ENCODE measurements at regions not wholly inside any gene's neighbourhood (a gene's known extent, or its start where the extent isn't known, plus 50 kb on each side); places are given as distances from the start of the nearest gene placed in this dataset.

DNA sequence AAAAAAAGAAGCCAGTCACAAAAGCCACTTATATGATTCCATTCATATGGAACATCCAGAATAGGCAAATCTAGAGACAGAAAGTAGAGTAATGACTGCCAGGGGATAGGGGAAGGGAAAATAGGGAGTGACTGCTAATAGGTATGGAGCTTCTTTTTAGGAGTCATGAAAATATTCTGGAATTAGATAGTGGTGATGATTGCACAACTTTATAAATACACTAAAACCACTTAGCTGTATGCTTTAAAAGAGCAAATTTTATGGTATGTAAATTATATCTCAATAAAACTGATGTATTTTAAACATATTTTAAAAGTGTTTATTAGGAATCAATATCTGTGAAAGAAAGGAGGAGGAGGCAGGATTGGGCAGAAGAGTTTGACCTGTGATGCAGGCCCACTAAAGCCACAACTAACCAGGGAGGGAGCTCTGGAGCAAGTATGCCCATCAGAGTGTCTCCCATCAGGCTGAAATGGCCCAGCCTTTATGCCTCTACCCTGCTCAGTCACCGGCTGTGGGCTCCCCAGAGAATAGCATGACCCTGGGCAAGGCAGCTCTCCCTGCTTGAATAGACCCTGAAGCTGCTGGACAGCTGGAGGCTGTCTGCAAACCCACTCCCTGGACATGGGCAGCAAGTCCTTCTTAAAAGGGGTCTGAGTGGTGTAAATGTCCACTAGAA is 96.0 kb upstream of the SLC44A1 start:
- DNase-seq: no peak

DNA sequence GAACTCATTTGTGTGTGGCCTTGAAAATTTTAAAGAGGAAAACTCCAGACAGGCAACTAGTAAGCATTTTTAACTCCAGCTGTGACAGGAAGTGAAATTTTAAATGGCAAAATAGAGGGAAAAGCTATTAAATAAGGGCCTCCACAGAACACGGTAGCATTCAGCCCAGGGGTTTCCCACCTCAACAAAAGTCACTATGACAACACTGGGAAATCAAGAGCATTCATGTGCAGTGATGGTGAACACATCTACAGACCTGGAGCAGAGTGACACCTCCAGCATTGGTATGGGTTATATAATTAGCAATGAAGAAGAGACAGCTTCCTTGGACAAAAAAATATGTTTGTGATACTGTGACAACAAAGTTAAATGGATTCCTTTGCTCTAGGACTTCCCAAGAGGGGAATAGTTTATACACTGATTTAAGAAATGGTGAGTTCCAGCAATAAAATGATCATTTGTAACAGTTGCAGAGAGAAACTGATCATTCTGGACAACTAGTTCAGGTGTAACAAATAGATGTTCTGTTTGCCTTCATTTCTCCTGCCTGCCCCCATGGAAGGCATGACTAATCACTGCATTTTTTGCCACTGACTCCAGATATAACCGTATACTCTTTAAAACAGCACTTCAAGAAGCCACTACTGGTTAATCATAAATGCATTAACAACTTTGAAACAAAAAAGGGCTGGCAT is 93.3 kb upstream of the SLC44A1 start:
- no peak for DNase-seq

DNA sequence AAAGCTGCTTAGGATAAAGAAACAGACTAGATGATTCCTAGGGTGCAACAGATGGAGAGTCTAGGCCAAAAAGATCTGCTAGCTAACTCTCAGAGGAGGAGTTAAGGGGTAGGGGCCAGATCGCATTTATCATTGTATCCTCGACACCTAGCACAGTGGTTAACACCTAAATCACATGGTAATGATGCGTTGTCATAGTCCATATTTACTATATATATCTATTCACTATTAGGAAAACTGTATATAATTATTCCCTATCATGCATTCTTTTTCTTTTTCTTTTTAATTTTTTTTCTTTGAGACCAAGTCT is 92.8 kb upstream of the SLC44A1 start:
- DNase-seq: no peak

DNA sequence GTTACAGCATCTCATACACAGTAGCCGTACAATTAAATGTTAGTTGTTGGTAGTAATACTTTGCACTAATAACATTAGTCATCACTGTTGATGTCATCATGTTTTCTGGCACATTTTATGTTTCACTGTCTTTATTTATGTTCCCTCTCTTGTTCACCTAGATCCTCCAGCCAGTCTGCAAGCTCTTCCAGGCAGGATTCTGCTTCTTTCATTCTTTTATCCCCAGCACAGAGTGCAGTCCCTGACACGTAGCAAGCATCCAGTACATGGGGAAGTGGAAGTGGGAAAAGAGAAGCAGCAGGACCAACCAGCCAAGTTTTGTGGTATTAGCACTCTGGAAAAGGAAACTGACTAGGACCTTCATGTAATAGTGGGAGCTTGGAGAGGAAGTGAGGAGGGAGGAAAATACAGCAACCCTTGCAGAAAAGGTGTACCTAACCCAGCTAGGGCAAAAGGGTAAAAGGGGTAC is 89.7 kb upstream of the SLC44A1 start:
- DNase-seq: peak; percentile 90

DNA sequence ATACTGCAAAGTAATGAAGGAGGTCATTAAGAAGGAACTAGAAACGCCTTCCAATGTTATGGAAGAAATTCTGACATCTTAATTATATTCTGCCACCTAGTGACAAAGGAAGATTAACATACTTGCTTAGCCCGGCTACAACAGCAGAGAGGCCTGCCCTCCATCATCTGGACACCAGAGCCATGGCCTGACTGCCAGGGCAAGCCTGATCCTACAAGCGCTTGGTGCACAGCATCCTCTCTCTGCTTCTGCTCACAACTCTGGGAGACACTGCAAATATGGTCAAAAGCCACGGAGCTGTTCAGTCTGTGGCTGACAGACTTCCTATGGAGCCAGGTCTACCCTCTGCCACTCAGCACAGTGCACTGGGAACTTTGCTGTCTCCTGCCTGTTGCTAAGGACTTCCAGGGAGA is 87.3 kb upstream of the SLC44A1 start:
- DNase-seq: peak; percentile 79

DNA sequence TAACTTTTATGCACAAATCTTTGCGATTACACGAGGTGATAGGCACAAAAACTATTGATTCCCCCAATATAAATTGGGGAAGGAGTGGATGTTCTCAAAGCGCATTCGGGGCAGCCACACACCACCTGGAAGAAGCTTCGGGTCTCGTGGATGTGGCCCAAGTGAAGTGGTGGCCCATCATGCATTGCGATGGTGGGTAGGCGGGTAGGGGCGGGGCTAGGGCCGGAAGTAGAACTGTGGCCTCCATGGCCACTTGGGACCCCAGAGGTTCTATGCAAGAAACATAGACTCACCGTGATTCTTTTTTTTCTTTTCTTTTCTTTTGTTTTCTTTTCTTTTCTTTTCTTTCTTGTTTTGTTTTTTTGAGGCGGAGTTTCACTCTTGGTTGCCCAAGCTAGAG is 86.4 kb upstream of the SLC44A1 start:
- no peak for DNase-seq

DNA sequence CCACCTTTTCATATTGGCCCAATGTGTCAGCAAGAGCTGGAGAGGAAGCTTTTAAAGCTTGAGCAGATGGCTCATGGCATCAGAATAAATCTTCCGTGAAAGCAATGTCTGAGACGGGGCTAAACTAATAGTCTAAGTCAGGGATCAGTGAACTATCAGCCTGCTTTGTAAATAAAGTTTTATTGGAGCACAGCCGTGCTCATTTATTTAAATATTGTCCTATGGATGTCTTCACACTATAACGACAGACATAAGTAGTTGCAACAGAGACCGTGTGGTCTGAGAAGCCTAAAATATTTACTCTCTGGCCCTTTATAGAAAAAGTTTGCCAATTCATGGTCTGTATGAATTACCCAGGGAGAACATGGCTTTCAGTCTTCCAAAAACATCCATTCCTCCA is 85.6 kb upstream of the SLC44A1 start:
- DNase-seq: peak; percentile 7

DNA sequence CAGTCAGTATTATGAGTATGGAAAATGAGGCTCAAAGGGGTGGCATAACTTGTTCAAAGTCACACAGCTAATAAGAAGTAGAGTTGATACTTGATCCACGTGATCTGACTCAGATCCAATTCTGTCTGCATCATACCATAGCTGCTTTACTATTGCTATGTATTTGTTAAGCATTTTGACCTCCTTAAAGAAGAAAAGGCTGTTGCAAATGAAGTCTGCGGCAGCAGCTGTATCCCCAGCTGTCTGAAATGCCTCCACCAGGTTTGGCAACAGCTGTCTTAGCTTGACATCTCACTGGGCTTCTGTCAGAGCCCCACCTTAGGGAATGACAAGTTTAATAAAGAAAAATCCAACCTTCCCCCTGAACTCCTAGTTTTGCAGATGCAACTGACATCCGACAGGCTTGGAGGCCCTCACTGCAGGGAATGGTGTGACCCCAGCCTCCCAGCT is 75.6 kb upstream of the SLC44A1 start:
- no peak for DNase-seq

DNA sequence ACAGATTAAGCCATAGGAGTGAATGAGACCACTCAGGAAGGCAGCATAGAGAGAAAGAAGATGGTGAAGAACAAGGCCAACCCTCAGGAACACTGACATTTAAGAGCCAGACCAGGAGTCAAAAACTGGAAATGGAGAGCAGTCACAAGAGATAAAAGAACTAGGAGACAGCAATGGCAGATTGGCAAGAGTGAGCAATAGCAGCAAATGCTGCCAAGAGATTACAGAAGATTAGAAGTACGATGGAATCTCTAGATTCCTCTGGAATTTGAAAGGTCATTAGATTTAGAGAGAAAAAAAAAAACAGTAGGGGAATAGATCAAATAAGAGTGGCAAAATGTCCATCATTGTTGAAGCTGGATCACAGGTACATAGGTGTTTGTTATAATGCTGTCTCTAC is 73.4 kb upstream of the SLC44A1 start:
- DNase-seq: no peak

DNA sequence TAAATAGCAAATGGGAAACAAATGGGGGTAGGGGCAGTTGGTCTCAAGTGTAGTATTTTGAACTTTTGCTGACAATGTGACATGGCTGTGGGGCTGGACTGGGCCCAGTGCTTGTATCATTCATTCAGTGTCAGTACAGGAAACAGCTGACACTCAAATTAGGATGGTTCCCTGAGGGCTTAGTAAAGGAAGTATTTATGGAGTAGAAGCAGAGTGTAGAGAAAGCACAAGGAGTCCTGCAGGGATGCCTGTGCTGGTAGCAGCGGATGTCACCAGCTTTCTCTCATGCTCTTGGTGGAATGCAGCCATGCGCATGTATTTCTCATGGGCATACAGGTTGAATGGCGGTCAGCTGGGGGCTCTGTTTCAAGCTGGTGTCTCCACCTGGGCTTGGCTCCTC is 72.9 kb upstream of the SLC44A1 start:
- no peak for DNase-seq

DNA sequence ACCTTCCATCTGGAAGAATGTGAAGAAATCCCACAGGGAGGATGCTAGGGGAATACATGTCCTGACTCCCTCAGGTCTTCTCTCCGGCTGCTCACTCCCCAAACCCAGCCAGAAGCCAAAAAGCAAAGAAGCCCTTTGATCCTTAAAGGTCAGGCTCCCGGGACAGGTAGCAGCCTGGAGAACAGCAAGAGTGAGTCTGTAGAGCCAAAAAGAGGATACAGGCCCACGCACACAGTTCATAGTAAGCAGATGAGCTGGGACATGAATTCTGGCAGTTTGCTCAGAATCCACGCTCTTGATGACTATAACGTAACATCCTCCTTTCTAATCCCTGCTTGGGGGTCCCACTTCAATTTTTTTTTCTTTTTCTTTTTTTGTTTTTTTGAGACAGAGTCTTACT is 72.0 kb upstream of the SLC44A1 start:
- no peak for DNase-seq

DNA sequence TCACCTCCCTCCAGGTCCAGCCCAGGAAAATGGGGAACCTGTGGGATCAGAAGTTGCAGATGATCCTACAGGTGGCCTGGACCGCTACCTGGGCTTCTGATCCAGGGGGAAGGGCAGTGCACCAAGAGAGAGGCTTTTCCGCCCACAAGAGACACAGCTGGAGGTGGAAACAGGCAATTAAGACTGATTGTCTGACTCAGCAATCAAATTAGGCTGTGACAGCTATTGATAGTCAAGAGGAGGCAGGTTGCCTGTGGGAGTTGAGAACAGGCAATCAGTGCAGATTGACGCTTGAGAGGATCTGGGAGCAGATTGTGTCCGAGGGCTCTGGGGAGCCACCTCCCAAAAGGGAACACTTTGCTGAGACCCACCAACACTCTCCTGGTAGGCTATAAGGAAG is 71.1 kb upstream of the SLC44A1 start:
- DNase-seq: no peak

DNA sequence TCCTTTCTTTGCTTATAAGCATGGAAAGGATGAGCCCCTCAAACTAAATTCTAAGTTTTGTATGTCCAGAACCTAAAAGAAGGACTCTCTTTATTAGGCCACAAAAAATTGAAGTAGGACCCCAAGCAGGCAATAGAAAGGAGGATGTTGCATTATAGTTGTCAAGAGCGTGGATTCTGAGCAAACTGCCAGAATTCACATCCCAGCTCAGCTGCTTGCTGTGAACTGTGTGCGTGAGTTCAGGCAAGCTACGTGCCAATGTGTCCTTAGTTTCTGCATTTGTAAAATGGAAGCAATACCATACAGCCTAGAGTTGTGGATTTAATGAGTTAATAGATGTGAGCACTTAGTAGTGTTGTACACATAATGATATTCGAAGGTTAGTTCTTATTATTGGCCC is 70.6 kb upstream of the SLC44A1 start:
- no peak for DNase-seq

DNA sequence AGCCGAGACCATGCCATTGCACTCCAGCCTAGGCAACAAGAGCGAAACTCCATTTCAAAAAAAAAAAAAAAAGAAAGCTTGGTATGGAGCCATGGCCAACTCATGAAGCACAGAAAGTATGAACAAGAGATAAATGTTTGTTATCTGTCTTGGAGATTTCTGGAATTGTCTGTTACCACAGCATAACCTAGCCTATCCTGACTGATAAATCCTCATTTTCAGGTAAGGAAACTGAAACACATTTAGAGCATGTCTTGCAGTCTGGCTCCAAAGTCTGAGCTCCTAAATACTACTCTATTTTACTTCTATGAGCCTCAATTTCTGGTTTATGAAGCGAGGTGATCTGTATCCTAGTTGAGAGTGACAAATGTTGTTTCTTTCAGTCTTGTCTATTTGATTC is 68.3 kb upstream of the SLC44A1 start:
- no peak for DNase-seq

DNA sequence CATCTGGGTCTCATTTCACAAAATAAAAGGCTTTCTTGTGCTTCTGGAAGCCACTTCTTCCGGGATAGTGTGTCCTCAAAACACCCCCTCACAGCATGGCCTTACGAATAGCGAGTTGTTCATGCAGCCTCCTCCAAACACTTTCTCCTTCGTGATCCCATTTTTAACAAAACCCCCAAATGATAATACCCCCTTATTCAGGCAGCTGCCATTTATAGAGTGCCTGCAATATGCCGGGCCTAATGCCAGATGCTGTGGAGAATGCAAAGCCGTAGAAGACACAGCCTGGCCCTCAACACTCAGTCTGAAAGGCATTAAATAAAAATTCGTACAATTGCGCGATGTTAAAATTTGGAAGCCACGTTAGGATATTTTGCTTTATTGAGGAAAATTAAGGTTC is 66.4 kb upstream of the SLC44A1 start:
- DNase-seq: no peak

DNA sequence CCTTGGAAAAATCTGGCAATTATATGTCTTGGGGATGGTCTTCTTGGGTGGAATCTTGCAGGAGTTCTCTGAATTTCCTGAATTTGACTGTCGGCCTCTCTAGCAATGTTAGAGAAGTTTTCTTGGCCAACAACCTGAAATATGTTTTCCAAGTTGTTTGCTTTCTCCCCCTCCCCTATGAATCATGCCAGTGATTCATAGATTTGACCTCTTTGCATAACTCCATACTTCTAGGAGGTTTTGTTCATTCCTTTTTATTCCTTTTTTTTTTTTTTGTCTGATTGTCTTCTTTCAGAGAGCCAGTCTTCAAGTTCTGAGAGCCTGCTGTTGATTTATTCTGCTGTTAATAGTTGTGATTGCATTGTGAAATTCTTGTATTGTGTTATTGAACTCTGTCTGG is 56.7 kb upstream of the SLC44A1 start:
- peak; percentile 64 for DNase-seq

DNA sequence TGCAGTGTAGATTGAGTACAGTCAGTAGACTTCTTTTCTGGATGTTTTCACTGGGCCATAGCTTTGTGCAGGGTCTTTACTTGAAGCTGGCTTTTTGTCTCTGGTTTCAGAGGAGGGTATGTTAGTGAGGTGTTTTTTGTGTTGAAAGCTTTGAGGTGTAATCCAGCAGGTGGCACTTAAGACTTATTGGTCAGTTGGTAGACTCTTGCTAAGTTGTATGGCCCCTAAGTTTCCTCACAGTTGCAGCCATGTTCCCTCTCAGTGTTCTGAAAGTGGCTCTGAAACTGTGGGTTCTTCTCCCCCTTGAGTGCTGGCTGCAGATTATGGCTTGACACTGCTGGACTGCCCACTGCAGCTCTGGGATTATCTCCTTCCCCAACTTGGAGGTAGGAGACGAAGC is 55.7 kb upstream of the SLC44A1 start:
- DNase-seq: peak; percentile 37

DNA sequence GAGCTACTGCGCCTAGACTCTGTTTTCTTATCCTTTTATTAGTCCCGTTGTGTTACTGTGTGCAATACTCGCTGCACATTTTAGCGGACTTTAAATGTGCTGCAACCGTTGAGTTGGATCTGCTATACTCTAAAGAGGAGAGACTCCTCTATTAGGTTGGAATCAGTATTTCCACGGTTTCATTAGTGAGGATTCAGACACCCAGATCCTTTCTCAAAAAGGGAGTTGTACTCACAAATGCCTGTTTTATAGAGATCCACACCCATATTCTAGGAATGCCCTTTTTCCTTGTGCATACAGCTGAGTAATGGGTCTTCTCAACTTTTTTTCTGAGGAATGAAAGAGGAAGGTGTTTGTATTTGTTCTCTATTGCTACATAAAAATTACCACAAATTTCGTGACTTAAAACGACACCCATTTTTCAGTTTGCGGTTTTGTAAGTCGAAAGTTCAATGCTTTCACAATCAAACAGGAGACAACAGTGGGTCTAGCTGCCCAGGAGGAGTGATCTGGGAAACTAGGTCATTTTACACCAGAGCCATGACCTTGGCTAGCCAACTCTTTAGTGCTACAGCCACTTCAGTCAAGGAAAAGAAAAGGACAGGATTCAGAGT is 52.8 kb upstream of the SLC44A1 start:
- peak; percentile 99 for DNase-seq

DNA sequence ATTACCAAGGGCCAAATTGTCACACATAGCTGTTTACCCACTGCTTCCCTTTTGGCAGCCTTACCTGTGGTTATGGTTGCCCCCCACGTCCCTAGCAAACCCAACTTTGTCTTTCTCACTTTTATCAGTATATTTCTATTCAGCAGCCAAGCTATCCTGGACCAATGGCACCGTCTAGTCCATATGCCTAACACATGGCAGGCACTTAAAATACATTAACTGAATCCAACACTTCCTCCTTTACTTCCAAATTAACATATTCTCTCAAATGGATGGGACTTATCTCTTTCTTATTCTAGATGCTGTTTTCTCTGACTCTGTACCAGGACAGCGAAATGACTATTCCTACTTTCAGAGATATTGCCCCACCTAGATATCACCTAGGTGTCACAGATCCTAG is 50.9 kb upstream of the SLC44A1 start:
- peak; percentile 68 for DNase-seq

DNA sequence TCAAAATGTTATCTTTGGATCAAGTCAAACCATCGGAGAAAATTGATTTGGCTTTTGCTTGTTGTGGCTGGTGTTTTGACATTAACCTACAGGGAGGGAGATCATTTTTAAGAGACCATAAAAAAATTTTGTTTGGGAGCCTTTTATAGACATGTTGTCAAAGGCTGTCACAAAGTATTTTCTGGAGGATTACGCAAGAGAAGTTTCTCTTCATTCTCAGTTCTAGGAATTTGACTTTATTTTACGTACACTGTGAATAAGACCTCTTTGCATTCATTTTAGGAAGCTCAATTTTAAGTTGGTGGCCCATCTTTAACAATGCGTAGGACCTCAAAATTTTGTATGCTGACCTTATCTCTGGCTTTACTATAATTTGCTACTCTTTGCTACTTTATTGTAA is 50.2 kb upstream of the SLC44A1 start:
- DNase-seq: peak; percentile 95
